Bronchial epithelial cell (primary cell): ENCODE measurements at regions not wholly inside any gene's neighbourhood (a gene's known extent, or its start where the extent isn't known, plus 50 kb on each side); places are given as distances from the start of the nearest gene placed in this dataset.
"Not testable (repeated sequence)": the region's sequence is repeated elsewhere in the genome, so short reads cannot be mapped to it uniquely, and the experiment has no call there.

ENCODE experiments used
- DNase-seq: peaks from one replicate; pipeline ENCODE4 v3.0.0-alpha.2; 2010; ENCODE audit warnings: low read depth
- FAIRE-seq: peaks from 2 replicates; lab custom pipeline; 2011; peaks lifted over from hg19 to GRCh38; lab: Jason Lieb, UNC
- H3K27me3 ChIP-seq: 2 replicates; pipeline ENCODE4 v1.5.1; 2011; ENCODE audit warnings: low read length; ENCODE audit not compliant: control insufficient read depth, insufficient read depth
- H3K36me3 ChIP-seq: 2 replicates; pipeline ENCODE4 v1.5.1; 2011; ENCODE audit warnings: low read length; ENCODE audit not compliant: control insufficient read depth, insufficient read depth
- H3K4me3 ChIP-seq: 2 replicates; pipeline ENCODE4 v1.5.1; 2011; ENCODE audit warnings: mild to moderate bottlenecking, low read depth, low read length, control low read depth
- TF ChIP-seq, protein P1 (sequence below): IDR thresholded peaks from 2 replicates; pipeline ENCODE4 v1.5.1; 2011; ENCODE audit warnings: mild to moderate bottlenecking, moderate library complexity, low read length, control low read depth, inconsistent platforms; ENCODE audit not compliant: insufficient read depth, severe bottlenecking

DNA sequence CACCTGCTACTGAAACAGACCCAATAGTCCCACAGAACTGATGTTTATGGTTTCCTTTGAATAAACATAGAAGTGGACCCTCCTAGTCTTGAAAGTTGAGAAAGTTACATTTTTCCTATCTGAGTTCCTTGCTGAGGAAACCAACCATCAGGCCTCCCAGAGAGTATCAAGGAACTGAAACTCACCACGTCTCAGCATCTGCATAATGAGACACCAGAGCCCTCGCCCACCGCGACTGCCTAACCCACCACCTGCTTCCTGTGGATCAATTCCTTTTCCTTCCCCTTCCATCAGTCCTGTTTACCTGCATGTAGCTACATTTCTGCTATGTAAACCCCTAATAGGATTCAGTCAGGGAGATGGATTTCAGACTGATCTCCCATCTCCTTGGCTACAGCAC, 443.2 kb upstream of the TMEM132C start:
- FAIRE-seq (no peak), DNase-seq (no peak)
- H3K4me3 ChIP-seq = no peak overlapping the region
- H3K36me3 ChIP-seq = no peaks in the 10 kb centered on the region
- TF ChIP-seq, protein P1, sequence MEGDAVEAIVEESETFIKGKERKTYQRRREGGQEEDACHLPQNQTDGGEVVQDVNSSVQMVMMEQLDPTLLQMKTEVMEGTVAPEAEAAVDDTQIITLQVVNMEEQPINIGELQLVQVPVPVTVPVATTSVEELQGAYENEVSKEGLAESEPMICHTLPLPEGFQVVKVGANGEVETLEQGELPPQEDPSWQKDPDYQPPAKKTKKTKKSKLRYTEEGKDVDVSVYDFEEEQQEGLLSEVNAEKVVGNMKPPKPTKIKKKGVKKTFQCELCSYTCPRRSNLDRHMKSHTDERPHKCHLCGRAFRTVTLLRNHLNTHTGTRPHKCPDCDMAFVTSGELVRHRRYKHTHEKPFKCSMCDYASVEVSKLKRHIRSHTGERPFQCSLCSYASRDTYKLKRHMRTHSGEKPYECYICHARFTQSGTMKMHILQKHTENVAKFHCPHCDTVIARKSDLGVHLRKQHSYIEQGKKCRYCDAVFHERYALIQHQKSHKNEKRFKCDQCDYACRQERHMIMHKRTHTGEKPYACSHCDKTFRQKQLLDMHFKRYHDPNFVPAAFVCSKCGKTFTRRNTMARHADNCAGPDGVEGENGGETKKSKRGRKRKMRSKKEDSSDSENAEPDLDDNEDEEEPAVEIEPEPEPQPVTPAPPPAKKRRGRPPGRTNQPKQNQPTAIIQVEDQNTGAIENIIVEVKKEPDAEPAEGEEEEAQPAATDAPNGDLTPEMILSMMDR = no peak
- H3K27me3 ChIP-seq = no peaks in the 10 kb centered on the region

DNA sequence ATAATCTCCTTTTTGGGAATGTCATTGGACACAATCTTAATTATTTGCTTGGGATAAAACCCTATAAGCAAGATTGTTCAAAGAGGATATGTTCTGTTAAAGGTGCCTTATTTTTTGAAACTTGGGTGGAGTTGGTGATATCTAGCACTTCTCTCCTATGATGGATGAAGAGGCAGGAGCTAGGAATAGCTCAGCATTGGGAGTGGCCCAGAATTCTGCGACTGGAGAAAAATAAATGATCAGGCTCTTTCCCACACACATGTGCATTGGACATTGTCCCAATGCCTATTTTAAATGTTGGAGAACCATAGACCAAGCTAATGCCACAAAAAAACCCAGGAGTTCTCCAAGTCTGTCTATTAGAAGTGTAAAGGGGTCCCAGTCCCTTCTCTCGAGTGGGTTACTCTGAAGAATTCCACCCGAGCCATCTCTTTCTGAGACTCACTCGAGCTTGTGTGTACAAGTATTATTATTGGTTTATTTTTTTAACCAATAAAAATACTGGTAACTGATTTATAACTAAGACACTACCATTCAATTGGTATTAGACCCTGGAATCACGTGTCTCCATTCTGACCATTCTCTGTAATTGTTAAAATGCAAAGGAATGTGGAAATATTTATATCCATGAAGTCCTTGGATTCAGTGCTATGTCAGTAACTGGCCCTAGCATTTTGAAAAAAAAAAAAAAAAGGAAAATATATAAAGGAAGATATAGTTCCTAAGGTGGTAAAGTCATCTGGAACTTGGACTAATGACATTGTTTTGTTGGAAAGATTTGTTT, 437.5 kb upstream of the TMEM132C start:
- DNase-seq = no peak
- no peak overlapping the region for H3K4me3 ChIP-seq
- FAIRE-seq = no peak
- H3K27me3 ChIP-seq = no peaks in the 10 kb centered on the region
- TF ChIP-seq, protein P1 = no peak
- H3K36me3 ChIP-seq = no peaks in the 10 kb centered on the region

DNA sequence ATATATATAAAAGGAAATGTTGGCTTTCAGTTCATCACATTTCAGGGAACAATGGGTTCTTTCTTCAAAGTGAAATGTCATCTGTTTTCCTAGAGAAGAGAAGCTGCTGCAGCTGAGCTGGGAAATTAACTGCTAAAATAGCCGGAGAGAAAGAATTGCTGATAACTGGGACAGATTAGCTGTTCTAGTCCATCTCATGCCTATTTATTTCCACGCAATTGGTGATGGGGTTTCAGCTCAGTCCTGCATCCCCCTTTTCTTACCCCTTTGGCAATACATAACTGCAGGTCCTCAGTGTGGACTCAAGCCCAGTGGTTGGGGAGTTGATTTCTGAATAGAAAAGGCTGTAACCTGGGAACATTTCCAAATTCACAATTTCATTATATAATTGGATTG, 436.9 kb upstream of the TMEM132C start:
- Histone ChIP-seq H3K27me3 (no peaks in the 10 kb centered on the region), H3K36me3 (no peaks in the 10 kb centered on the region), H3K4me3 (no peak overlapping the region)
- no peak for DNase-seq
- TF ChIP-seq, protein P1 = no peak
- no peak for FAIRE-seq

DNA sequence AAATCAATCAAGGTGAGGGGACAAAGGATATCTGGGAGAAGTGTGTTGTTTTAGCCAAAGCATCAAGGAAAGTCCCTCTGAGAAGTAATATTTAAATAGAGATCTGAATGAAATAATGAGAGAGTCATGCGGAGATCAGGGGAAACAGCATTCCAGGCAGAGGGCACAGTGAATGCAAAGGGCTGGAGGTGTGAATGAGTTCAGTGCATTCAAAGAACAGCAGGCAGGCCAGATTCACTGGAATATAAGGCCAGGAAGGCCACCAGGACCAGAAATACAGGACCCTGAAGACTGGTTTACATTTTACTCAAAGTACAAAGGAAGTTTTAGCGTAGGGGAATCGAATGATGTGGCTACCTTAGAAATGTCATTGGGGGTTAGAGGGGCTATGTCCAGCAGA, 436.2 kb upstream of the TMEM132C start:
- H3K36me3 ChIP-seq = no peaks in the 10 kb centered on the region
- H3K27me3 ChIP-seq = no peaks in the 10 kb centered on the region
- no peak for FAIRE-seq
- DNase-seq = no peak
- no peak overlapping the region for H3K4me3 ChIP-seq
- TF ChIP-seq, protein P1 = no peak

DNA sequence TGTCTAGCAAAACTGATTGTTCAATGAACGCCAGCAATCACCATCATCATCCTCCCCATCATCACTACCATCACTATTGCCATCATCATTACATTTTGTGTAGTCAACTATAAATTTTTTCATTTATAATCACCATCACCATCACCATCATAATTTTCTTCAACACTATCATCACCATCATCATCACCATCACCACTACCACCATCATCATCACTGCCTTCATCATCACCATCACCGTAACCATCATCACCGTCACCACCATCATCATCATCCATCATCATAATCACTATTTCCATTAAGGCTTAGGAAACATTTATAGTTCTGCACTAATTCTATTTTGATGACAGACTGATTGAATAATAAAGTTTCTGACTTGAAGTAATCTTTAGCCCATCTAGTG, 434.8 kb upstream of the TMEM132C start:
- Histone ChIP-seq H3K36me3 (no peaks in the 10 kb centered on the region), H3K4me3 (no peak overlapping the region), H3K27me3 (no peaks in the 10 kb centered on the region)
- TF ChIP-seq, protein P1 = no peak
- DNase-seq (no peak), FAIRE-seq (no peak)

DNA sequence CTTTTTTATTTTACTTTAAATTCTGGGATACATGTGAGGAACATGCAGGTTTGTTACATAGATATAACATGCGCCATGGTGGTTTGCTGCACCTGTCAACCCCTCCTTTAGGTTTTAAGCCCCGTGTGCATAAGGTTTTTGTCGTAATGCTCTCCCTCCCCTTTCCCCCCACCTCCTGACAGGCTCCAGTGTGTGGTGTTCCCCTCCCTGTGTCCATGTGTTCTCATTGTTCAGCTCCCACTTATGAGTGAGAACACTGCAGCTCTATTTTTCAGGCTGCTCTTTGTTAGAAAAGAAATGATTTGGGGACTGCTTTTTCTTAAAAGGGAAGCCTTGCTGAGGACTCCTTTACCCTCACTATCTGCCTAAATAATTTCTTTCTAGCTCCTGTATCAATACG, 430.2 kb upstream of the TMEM132C start:
- not testable (repeated sequence) for DNase-seq, H3K36me3 ChIP-seq, FAIRE-seq, H3K27me3 ChIP-seq, H3K4me3 ChIP-seq
